ENCODE measurements at regions not wholly inside any gene's neighbourhood (a gene's known extent, or its start where the extent isn't known, plus 50 kb on each side); places are given as distances from the start of the nearest gene placed in this dataset.

DNA sequence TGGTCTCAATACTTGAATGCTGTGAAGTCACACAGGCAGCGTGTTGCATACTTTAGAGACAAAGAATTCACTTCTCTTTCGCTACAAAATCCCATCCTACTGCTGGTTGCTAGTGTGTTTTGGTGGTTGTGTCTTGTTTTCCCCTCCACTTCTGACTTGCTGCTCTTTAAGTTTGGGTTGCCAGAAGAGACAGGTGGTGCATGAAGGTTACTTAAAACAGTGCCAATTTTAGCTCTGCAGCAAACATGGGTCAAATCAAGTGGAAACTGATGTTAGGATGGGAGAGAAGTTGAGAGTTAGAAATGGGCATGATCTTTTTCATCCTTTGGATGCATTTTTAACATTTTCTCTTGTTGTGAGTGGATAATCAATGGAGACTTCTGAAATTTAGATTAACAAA is 136.2 kb upstream of the KCNH7 start:
- TF ChIP-seq CTCF (IDR thresholded peaks at IDR 0.05) (no peak), EZH2 (IDR thresholded peaks at IDR 0.05; ENCODE audit: borderline replicate concordance, insufficient read depth, low read depth, low read length, poor library complexity, severe bottlenecking) (no peak)
